ENCODE measurements at regions not wholly inside any gene's neighbourhood (a gene's known extent, or its start where the extent isn't known, plus 50 kb on each side); places are given as distances from the start of the nearest gene placed in this dataset.

GRCh38 chr18:78632111-78632541 is 347.5 kb upstream of the SALL3 start:
- TF ChIP-seq, protein P1, sequence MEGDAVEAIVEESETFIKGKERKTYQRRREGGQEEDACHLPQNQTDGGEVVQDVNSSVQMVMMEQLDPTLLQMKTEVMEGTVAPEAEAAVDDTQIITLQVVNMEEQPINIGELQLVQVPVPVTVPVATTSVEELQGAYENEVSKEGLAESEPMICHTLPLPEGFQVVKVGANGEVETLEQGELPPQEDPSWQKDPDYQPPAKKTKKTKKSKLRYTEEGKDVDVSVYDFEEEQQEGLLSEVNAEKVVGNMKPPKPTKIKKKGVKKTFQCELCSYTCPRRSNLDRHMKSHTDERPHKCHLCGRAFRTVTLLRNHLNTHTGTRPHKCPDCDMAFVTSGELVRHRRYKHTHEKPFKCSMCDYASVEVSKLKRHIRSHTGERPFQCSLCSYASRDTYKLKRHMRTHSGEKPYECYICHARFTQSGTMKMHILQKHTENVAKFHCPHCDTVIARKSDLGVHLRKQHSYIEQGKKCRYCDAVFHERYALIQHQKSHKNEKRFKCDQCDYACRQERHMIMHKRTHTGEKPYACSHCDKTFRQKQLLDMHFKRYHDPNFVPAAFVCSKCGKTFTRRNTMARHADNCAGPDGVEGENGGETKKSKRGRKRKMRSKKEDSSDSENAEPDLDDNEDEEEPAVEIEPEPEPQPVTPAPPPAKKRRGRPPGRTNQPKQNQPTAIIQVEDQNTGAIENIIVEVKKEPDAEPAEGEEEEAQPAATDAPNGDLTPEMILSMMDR (IDR thresholded peaks at IDR 0.05; ENCODE audit: low read length, missing control alignments), result no peak
- no peak overlapping the region for H3K4me3 ChIP-seq (replicated peaks; ENCODE audit: low read depth, low read length)
- no peak for DNase-seq (ENCODE audit: low read depth)

DNA sequence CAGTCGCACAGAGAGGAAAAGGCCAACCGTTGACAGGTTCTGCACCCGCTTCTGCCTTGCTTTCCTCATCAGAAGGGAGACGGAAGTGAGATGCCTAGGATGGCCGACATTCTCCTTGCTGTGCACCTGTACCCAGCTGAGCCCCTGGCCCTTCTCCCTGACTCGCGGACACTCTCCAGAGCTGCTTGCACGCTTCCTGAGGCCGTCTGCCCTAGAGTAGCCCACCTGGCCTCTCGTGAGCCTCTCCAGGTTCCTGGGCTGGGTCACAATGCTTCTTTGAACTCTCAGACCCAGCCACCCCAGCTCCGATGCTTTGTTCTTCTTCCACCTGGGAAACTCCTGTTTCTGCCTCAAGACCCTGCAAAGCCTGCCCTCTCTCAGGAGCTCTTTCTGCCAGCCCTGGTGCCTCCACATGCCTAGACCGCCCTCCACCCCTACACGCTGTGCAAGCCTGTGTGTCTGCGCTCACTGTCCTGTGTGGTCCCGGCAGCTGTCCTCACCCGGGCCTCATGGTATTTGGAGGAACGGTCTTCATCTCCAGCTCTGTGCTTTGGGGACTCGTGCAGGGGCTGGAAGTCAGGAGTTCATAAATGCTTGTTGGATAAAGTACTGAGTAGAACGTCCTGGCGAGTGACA is 345.4 kb upstream of the SALL3 start:
- TF ChIP-seq, protein P1 (IDR thresholded peaks at IDR 0.05; ENCODE audit: low read length, missing control alignments), result no peak
- DNase-seq (ENCODE audit: low read depth), result no peak
- no peak overlapping the region for H3K4me3 ChIP-seq (replicated peaks; ENCODE audit: low read depth, low read length)

DNA sequence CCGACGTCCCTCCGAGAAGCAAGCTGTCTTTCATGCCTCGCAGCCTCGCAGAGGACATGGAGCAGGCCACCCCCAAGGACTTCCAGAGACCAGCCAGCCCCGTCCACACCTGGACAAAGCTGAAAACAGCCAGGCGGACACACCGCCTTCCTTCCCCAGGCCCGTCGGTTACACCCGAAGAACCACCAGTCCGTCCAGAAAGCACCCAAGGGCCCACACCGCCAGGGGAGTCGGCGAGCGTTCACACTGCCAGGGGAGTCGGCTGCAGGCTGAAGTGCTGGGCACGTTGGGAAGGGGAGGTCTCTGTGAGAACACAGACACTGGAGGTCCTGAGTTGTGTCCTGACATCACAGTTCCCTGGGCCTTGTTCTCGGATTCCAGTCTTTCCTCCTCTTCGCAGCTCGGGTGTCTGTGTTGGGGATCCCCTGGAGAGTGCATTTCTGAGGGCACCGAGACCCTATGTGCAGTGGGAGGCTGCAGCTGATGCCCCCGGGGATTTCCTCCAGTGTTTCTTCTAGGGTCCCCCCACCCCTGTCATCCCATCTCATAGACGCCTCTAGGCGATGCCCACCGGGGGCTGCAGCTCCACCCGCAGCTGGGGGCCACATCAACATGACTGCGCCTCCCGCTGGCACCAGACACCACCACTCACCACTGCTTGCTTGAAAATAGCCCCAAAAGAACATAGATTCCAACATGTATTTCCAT is 344.4 kb upstream of the SALL3 start:
- H3K4me3 ChIP-seq (replicated peaks; ENCODE audit: low read depth, low read length), result no peak overlapping the region
- TF ChIP-seq, protein P1 (IDR thresholded peaks at IDR 0.05; ENCODE audit: low read length, missing control alignments), result no peak
- no peak for DNase-seq (ENCODE audit: low read depth)

DNA sequence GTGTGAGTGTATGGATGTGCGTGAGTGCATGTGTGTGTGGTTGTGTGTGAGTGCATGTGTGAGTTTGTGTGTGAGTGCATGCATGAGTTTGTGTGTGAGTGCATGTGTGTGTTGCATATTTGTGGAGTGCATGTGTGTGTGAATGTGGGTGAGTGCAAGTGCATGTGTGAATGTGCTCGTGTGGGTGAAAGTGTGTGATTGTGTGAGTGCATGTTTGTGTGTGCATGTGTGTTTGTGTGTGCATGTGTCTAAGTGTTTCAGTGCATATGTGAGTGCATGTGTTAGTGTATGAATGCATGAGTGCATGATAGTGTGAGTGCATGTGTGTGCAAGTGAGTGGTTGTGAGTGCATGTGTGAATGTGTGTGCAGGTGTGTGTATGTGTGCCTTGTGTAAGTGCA is 343.4 kb upstream of the SALL3 start:
- DNase-seq (ENCODE audit: low read depth), result no peak
- no peak overlapping the region for H3K4me3 ChIP-seq (replicated peaks; ENCODE audit: low read depth, low read length)
- TF ChIP-seq, protein P1 (IDR thresholded peaks at IDR 0.05; ENCODE audit: low read length, missing control alignments), result no peak

DNA sequence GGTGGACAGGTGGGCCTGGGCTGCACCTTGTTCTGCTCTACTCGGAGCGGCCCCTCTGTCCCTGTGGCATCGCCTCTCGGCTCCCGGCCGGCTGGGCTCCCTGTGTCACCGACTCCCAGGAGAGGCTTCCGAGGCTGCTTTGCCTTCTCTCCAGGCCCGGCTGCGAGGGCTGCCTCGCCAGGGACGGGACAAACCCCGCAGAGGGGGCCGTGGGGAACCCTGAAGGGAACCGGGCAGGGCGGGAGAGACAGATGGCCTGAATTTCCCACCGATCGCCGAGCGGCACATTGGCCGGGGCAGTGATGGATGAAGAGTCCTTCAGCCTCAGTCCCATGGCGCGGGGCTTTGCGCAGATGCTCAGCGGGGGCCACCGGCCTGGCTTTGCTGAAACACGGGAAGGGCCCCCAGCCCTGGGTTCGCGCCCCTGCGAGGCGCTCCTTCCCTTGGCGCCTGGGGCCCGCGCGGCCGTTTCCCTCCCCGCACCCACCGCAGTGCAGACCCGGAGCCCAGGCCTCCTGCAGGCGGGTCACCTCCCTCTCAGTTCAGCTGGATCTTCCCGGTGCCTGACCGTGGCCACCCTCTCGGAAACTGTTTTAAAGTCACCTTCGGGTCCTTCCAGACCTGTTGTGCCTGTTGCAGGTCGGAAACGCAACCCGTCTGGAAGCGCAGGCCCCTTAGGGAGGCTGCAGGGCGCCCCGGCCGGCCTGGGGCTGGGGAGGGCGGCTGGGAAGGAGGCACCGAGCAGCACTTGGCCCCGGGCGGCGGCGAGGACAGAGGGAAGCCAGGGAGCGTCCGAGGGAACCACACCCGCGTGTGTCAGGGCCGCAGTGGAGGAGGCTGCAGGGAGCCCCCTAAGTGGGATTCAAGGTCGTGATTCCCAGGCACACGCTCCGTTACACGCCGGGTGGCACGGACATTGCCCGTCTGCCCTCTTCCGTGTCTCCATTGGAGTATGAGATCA is 341.9 kb upstream of the SALL3 start:
- H3K4me3 ChIP-seq (replicated peaks; ENCODE audit: low read depth, low read length), result no peak overlapping the region
- TF ChIP-seq, protein P1 (IDR thresholded peaks at IDR 0.05; ENCODE audit: low read length, missing control alignments), result no peak
- DNase-seq (ENCODE audit: low read depth), result no peak

DNA sequence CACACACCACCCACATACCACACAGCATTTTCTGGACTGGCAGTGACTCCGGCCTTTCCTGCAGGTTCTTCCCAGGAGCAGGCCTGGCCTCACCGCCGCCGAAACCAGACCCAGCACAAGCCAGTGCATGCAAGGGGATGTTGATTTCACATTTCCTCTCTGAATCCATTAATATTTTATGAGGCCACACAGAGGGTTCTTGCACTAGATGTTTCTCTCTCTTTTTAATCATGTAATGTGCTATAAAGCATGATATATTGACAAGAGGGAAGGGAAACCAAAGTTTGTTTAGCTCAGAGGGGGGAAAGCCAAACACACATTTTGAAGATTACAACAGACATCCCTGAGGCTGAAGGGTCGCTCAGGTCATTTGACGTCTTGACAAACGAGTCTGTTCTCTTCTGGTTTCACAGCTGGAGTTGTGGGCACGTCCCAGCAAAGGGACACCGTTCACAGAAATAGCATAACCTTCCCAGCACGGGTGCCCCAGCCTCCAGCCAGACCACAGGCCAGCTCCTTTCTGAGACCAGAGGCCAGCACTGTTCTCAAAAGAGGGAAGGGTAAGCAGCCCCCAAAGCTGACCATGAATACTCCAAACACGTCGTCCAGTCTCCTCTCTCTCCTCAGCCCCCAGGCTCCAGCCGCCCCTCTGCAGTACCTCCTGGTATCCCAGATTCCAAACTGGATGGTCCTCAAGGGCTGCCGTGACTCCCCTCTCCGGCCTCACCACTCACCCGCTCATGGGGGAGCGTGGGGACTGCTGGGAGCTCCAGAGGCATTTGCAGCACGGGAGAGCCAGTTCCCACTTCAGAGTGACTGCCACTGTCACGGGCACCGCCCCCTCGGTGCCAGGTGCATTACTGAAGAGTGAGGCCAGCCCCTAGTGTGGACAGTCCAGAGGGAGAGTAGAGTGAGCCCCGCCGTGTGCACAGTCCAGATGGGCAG is 340.3 kb upstream of the SALL3 start:
- TF ChIP-seq, protein P1 (IDR thresholded peaks at IDR 0.05; ENCODE audit: low read length, missing control alignments), result no peak
- H3K4me3 ChIP-seq (replicated peaks; ENCODE audit: low read depth, low read length), result no peak overlapping the region
- no peak for DNase-seq (ENCODE audit: low read depth)

Measured in fibroblast of pulmonary artery (primary cell).